ENCODE measurements at regions not wholly inside any gene's neighbourhood (a gene's known extent, or its start where the extent isn't known, plus 50 kb on each side); places are given as distances from the start of the nearest gene placed in this dataset.

GRCh38 chr5:133760532-133760931, 148.2 kb upstream of the FSTL4 start:
- no peak overlapping the region for H2AFZ ChIP-seq (ENCODE audit: control insufficient read depth, low read depth, low read length)
- H3K9ac ChIP-seq (ENCODE audit: control insufficient read depth, insufficient read depth, low read length): no peak overlapping the region
- no peak overlapping the region for H3K4me2 ChIP-seq (ENCODE audit: control insufficient read depth, insufficient read depth)
- H3K4me1 ChIP-seq (ENCODE audit: control insufficient read depth, insufficient read depth, low read length): no peaks in the 10 kb centered on the region
- no peak for FAIRE-seq
- ChIA-PET RAD21 (ENCODE audit: unreplicated experiment) (no interaction called here), CTCF (interaction anchor here (1.1 kb wide), 1 partner anchor 8 kb away, joined by 3 read pairs; no protein-coding TSS in a partner anchor), POLR2A (no interaction called here), SMC1A (ENCODE audit: uncharacterized antibody, unreplicated experiment) (interaction anchor here (1.0 kb wide), 1 partner anchor 108 kb away, joined by 4 read pairs; no protein-coding TSS in a partner anchor)
- intact Hi-C loops (cut with micrococcal nuclease; ENCODE audit: unreplicated experiment): no loop called here
- in situ Hi-C loops (cut with MboI): no loop called here
- no peaks in the 10 kb centered on the region for H3K36me3 ChIP-seq (ENCODE audit: control insufficient read depth in 2 of 2, insufficient read depth in 2 of 2, low read length in 1 of 2)
- no peaks in the 10 kb centered on the region for H4K20me1 ChIP-seq (ENCODE audit: control insufficient read depth, insufficient read depth)
- TF ChIP-seq CREM (IDR thresholded peaks at IDR 0.05; ENCODE audit: low read depth): no peak
- no peak for TF ChIP-seq TCF3 (IDR thresholded peaks at IDR 0.05; ENCODE audit: borderline replicate concordance, insufficient read depth, low read depth, low read length)
- no peak for TF ChIP-seq NFYB (IDR thresholded peaks at IDR 0.05; ENCODE audit: insufficient read depth, low read depth, low read length)
- no peak for TF ChIP-seq POLR2AphosphoS5 (IDR thresholded peaks at IDR 0.05; ENCODE audit: low read length)
- no peak for TF ChIP-seq STAT1 (conservative IDR thresholded peaks at IDR 0.05)
- no peak for TF ChIP-seq ZNF622 (IDR thresholded peaks at IDR 0.05)
- no peak for TF ChIP-seq SIX5 (IDR thresholded peaks at IDR 0.05; ENCODE audit: low read depth, low read length, severe bottlenecking)
- TF ChIP-seq NR2C1 (IDR thresholded peaks at IDR 0.05): no peak
- TF ChIP-seq MYB (IDR thresholded peaks at IDR 0.05; ENCODE audit: borderline replicate concordance, low read depth, low read length): no peak
- no peak for TF ChIP-seq POLR2A (IDR thresholded peaks at IDR 0.05; ENCODE audit: low read depth, low read length)
- TF ChIP-seq BCL3 (IDR thresholded peaks at IDR 0.05; ENCODE audit: borderline replicate concordance, insufficient read depth, low read depth, low read length, poor library complexity, severe bottlenecking): no peak
- TF ChIP-seq NFIC (IDR thresholded peaks at IDR 0.05; ENCODE audit: low read depth, low read length): no peak
- TF ChIP-seq EP300 (IDR thresholded peaks at IDR 0.05; ENCODE audit: borderline replicate concordance in 1 of 2, control insufficient read depth in 1 of 2, low read depth in 2 of 2, low read length in 2 of 2): no peak
- no peak for TF ChIP-seq ZNF274 (IDR thresholded peaks at IDR 0.05; ENCODE audit: insufficient read depth, insufficient read length)
- TF ChIP-seq ZBTB33 (IDR thresholded peaks at IDR 0.05): no peak
- ATAC-seq: no peak
- peaks cover 0 to 4% of the 10 kb centered on the region in 2 experiments for H3K27me3 ChIP-seq (replicated peaks in 1 of 2; ENCODE audit: control insufficient read depth in 2 of 2, insufficient read depth in 2 of 2, low read length in 1 of 2)
- H3K9me3 ChIP-seq (replicated peaks; ENCODE audit: control insufficient read depth, insufficient read depth, low read length): no peaks in the 10 kb centered on the region; the same call in 2 of the 3 replicates
- no peak for DNase-seq (ENCODE audit: low read depth, low spot score)
- no peak overlapping the region for H3K4me3 ChIP-seq
- 44% methylated on average over 3 of the region's 3 CpGs for WGBS (ENCODE audit: insufficient coverage, insufficient replicate concordance, low lambda C conversion rate, missing lambda C conversion rate)
- no peak overlapping the region for H3K27ac ChIP-seq (ENCODE audit: control insufficient read depth, insufficient read depth)
- BruUV-seq (replicated peaks): no TSS peak
- no peaks in the 10 kb centered on the region for H3K79me2 ChIP-seq (ENCODE audit: control insufficient read depth, insufficient read depth, low read length)
